ENCODE measurements at regions not wholly inside any gene's neighbourhood (a gene's known extent, or its start where the extent isn't known, plus 50 kb on each side); places are given as distances from the start of the nearest gene placed in this dataset.

DNA sequence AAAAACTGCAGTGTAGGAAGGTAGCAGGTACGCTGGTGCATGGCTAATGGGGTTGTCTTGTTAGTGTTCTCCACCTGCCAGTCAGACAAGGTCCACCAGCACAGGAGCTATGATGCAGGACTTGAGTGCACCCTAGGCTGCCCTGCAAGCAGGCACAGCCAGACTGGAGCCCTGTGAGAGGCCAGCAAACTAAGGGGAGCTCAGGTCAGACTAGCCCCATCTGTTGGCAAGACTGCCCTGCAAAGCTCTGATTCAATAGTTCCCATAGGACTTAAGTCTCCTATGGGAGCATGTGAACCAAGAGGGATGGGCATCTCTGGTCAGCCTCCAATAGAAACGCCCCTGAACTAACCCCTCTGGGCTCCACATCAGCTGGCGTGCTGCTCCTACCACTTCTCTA, 1307.3 kb downstream of the C4orf33 start:
- Histone ChIP-seq H3K4me1 (no peaks in the 10 kb centered on the region), H3K4me3 (no peak overlapping the region), H3K9me3 (no peaks in the 10 kb centered on the region), H3K27me3 (no peaks in the 10 kb centered on the region), H3K27ac (no peak overlapping the region), H3K36me3 (no peaks in the 10 kb centered on the region)
- WGBS, 2 donors (ENCODE audit: low coverage in 1 of 2): 60 to 100% methylated on average over 2 to 3 of the region's 3 CpGs
- TF ChIP-seq, protein P1, sequence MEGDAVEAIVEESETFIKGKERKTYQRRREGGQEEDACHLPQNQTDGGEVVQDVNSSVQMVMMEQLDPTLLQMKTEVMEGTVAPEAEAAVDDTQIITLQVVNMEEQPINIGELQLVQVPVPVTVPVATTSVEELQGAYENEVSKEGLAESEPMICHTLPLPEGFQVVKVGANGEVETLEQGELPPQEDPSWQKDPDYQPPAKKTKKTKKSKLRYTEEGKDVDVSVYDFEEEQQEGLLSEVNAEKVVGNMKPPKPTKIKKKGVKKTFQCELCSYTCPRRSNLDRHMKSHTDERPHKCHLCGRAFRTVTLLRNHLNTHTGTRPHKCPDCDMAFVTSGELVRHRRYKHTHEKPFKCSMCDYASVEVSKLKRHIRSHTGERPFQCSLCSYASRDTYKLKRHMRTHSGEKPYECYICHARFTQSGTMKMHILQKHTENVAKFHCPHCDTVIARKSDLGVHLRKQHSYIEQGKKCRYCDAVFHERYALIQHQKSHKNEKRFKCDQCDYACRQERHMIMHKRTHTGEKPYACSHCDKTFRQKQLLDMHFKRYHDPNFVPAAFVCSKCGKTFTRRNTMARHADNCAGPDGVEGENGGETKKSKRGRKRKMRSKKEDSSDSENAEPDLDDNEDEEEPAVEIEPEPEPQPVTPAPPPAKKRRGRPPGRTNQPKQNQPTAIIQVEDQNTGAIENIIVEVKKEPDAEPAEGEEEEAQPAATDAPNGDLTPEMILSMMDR (IDR thresholded peaks at IDR 0.05): no peak
- TF ChIP-seq POLR2A (IDR thresholded peaks at IDR 0.05) (no peak), EP300 (IDR thresholded peaks at IDR 0.05) (no peak), POLR2AphosphoS5 (IDR thresholded peaks at IDR 0.05) (no peak)
- ATAC-seq: no peak

DNA sequence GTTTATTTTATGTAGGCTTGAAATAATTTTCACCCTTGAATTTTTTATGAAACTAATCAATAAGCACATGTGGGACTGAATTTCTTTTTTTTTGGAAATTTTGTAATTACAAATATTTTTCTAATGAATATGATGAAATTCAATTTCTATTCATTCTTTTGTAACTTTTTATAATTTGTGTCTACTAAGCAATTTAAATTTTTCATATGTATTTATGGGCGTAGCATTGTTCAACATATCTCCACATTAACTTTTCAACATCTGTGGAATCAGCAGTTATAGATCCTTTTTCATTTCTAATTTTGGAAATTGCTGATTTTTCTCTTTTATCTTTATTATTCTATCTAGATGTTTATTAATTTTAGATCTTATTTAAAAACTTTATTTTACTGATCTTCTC, 1320.3 kb downstream of the C4orf33 start:
- H3K36me3 ChIP-seq: no peaks in the 10 kb centered on the region
- H3K4me1 ChIP-seq: no peaks in the 10 kb centered on the region
- ATAC-seq: no peak
- H3K4me3 ChIP-seq: no peak overlapping the region
- WGBS, 2 donors (ENCODE audit: low coverage in 1 of 2): 90 to 92% methylated on average over 1 of the region's 1 CpG
- no peak overlapping the region for H3K27ac ChIP-seq
- no peaks in the 10 kb centered on the region for H3K27me3 ChIP-seq
- TF ChIP-seq POLR2AphosphoS5 (IDR thresholded peaks at IDR 0.05) (no peak), POLR2A (IDR thresholded peaks at IDR 0.05) (no peak), EP300 (IDR thresholded peaks at IDR 0.05) (no peak)
- TF ChIP-seq, protein P1 (IDR thresholded peaks at IDR 0.05): no peak
- H3K9me3 ChIP-seq: no peaks in the 10 kb centered on the region

DNA sequence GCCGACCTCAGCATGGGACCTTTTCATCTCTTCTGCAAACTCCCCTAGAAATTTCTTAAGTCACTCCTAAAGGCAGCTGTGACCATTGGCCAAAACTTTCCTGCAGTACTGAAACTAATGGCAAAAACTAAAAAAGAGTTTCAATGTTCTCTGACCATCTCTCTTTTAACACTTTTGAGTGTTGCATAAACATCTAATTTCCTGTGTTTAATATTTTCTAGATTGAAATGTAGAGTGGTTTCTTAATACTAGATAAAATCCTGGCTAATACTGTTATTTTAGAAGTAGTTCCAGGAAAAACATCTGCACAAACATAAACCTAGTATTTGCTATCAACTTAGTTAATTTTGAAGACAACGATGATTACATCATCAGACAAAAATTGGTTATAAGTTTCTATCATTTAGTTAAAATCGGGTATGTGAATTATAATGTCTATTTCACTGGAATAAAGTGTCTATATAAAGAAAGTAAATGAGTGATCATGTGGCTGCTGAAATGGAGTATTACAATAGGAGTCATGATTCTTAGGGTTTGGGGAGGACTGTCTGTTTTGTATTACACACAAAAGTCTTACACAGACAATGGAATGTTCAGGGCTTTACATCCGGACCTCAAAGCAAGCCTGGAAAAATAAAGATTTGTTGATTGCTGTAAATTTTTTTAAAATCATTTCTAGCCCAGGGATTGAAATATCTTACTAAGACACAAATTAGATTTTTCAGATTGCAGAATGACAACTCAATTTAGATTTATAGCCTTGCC, 1323.4 kb downstream of the C4orf33 start:
- Histone ChIP-seq H3K4me3 (no peak overlapping the region), H3K36me3 (no peaks in the 10 kb centered on the region), H3K27me3 (no peaks in the 10 kb centered on the region), H3K4me1 (no peaks in the 10 kb centered on the region), H3K9me3 (no peaks in the 10 kb centered on the region), H3K27ac (no peak overlapping the region)
- WGBS, 2 donors (ENCODE audit: low coverage in 1 of 2): 38 to 45% methylated on average over 4 of the region's 4 CpGs
- no peak for ATAC-seq
- TF ChIP-seq EP300 (IDR thresholded peaks at IDR 0.05) (no peak), POLR2A (IDR thresholded peaks at IDR 0.05) (no peak), POLR2AphosphoS5 (IDR thresholded peaks at IDR 0.05) (no peak)
- TF ChIP-seq, protein P1 (IDR thresholded peaks at IDR 0.05): no peak

DNA sequence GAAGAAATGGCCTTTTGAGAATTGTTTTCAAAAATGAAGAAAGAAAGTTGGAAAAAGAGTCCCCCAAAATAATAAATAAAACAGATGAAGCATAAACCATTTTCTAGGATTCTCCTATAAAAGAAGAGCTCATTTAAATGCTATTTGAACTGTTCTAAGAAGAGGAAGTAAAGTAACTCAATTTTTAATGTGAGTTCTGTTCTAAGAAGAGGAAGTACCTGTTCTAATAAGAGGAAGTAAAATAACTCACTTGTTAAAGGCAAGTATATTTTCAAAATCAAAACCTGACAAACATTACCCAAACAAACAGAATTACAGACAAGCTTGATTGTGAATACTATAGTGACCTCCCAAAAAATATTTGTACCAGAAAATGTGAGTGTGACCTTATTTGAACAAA, 1326.3 kb downstream of the C4orf33 start:
- Histone ChIP-seq H3K4me3 (no peak overlapping the region), H3K27ac (no peak overlapping the region), H3K9me3 (no peaks in the 10 kb centered on the region), H3K4me1 (no peaks in the 10 kb centered on the region), H3K27me3 (no peaks in the 10 kb centered on the region), H3K36me3 (no peaks in the 10 kb centered on the region)
- ATAC-seq: no peak
- no peak for TF ChIP-seq POLR2AphosphoS5 (IDR thresholded peaks at IDR 0.05)
- no peak for TF ChIP-seq POLR2A (IDR thresholded peaks at IDR 0.05)
- TF ChIP-seq EP300 (IDR thresholded peaks at IDR 0.05): no peak
- TF ChIP-seq, protein P1 (IDR thresholded peaks at IDR 0.05): no peak

DNA sequence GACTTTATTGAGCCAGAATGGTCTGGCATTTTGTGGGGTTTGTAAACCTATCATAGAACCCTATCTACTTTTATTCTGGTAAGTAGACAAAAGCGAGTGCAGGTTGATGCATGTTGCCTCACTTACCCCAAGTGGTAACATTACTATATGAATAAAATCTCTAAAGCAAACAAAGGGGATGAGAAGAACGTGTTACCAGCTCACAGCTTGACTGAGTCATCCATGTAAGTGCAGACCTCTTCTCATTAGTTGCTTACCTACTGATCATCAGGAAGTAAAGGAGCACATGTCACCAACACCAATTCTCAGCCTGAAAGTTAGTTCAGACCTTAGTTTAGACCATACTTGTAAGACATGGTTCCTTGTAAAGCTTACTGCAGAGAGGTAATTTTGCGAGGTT, 1328.3 kb downstream of the C4orf33 start:
- H3K36me3 ChIP-seq: no peaks in the 10 kb centered on the region
- no peak for ATAC-seq
- no peaks in the 10 kb centered on the region for H3K27me3 ChIP-seq
- no peaks in the 10 kb centered on the region for H3K4me1 ChIP-seq
- TF ChIP-seq EP300 (IDR thresholded peaks at IDR 0.05): no peak
- TF ChIP-seq, protein P1 (IDR thresholded peaks at IDR 0.05): no peak
- TF ChIP-seq POLR2A (IDR thresholded peaks at IDR 0.05): no peak
- no peak for TF ChIP-seq POLR2AphosphoS5 (IDR thresholded peaks at IDR 0.05)
- 74 to 83% methylated on average over 3 of the region's 3 CpGs for WGBS, 2 donors (ENCODE audit: low coverage in 1 of 2)
- H3K9me3 ChIP-seq: no peaks in the 10 kb centered on the region
- no peak overlapping the region for H3K4me3 ChIP-seq
- no peak overlapping the region for H3K27ac ChIP-seq

All from gastroesophageal sphincter (tissue), 4 donors.